ENCODE measurements at regions not wholly inside any gene's neighbourhood (a gene's known extent, or its start where the extent isn't known, plus 50 kb on each side); places are given as distances from the start of the nearest gene placed in this dataset.

DNA sequence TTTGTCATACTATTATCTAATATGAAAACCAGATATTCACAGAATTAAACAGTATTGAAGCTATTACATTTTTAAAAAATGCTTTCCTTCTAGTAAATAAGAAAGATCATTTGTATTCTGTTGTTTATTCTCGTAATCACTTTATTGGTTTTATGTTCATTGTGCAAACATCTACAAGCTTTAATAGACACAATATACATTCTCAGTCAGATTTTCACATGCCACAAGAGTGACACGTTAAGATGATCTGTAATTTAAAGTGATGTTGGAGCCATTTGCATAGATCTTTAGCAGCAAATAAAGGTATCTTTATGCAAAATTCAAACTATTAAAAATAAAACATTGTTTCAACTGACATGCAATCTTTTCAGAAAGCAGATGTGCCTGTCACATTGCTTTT, 469.9 kb downstream of the PCDH11X start:
- no peaks in the 10 kb centered on the region for H3K27me3 ChIP-seq (ENCODE audit: insufficient read depth)
- no peaks in the 10 kb centered on the region for H3K9me2 ChIP-seq (ENCODE audit: insufficient read depth)
- H3K4me1 Mint-ChIP-seq, result no peaks in the 10 kb centered on the region
- H3K4me3 Mint-ChIP-seq, result no peak overlapping the region
- H2AFZ ChIP-seq, result no peak overlapping the region
- ATAC-seq (no peak), DNase-seq (ENCODE audit: low spot score) (no peak)
- no peak overlapping the region for H3K4me2 ChIP-seq
- H3K9me3 Mint-ChIP-seq, result 0 out of 3 replicates have a peak, but pooled peaks cover 2% of the 10 kb centered on the region
- H3F3A ChIP-seq (replicated peaks; ENCODE audit: low read depth), result no peaks in the 10 kb centered on the region
- H4K20me1 ChIP-seq (replicated peaks; ENCODE audit: insufficient read depth), result no peaks in the 10 kb centered on the region
- TF ChIP-seq ZNF462 (CRISPR knock-in tag; IDR thresholded peaks at IDR 0.05), result no peak
- TF ChIP-seq CREB1 (CRISPR knock-in tag; IDR thresholded peaks at IDR 0.05; ENCODE audit: low read depth), result no peak
- H3K79me2 ChIP-seq (replicated peaks; ENCODE audit: insufficient read depth), result no peaks in the 10 kb centered on the region
- no peaks in the 10 kb centered on the region for H3K27me3 Mint-ChIP-seq (ENCODE audit: insufficient read depth, low read depth, poor library complexity)
- peaks cover 5% of the 10 kb centered on the region; the same call in 2 of the 3 replicates for H3K36me3 Mint-ChIP-seq (ENCODE audit: low read depth)
- H3K4me3 ChIP-seq, result no peak overlapping the region
- no peak overlapping the region for H3K27ac Mint-ChIP-seq
- no peaks in the 10 kb centered on the region for H3K36me3 ChIP-seq (ENCODE audit: insufficient read depth)
- no peaks in the 10 kb centered on the region for H3K4me1 ChIP-seq (ENCODE audit: insufficient read depth)
- H3K27ac ChIP-seq (ENCODE audit: low read depth), result no peak overlapping the region

DNA sequence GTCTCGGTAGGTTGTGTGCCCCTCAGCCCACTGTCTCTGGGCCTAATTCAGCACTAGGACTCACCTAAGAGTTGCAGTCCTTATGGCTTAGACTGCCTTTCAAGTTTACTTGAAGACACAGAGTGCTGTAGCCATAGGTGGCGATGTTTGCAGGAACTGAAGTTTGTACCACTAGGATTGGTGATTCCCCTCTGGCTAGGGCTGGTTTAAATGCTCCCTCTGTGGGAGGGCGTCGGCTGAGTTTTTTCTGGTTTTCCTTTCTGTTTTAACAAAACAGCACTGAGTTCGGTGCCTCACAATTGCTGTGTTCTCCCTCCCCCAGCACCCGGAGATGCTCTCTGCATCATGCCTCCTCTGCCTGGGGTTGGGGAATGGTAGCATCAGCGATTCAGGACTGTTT, 480.9 kb downstream of the PCDH11X start:
- H3K36me3 Mint-ChIP-seq (ENCODE audit: low read depth), result peaks cover 46% of the 10 kb centered on the region
- Histone ChIP-seq H3K27me3 (ENCODE audit: insufficient read depth) (no peaks in the 10 kb centered on the region), H3K4me2 (no peak overlapping the region), H3K27ac (ENCODE audit: low read depth) (no peak overlapping the region), H2AFZ (no peak overlapping the region), H3K79me2 (replicated peaks; ENCODE audit: insufficient read depth) (no peaks in the 10 kb centered on the region), H3K4me3 (no peak overlapping the region), H3K4me1 (ENCODE audit: insufficient read depth) (no peaks in the 10 kb centered on the region; the same call in 1 of the 2 replicates), H3K36me3 (ENCODE audit: insufficient read depth) (no peaks in the 10 kb centered on the region), H3K9me2 (ENCODE audit: insufficient read depth) (no peaks in the 10 kb centered on the region), H3F3A (replicated peaks; ENCODE audit: low read depth) (no peaks in the 10 kb centered on the region), H4K20me1 (replicated peaks; ENCODE audit: insufficient read depth) (no peaks in the 10 kb centered on the region)
- peak; percentile 61 for ATAC-seq
- peaks cover 2% of the 10 kb centered on the region for H3K27me3 Mint-ChIP-seq (ENCODE audit: insufficient read depth, low read depth, poor library complexity)
- no peak overlapping the region for H3K27ac Mint-ChIP-seq
- H3K4me1 Mint-ChIP-seq, result no peaks in the 10 kb centered on the region
- peak; percentile 67 for DNase-seq (ENCODE audit: low spot score)
- H3K4me3 Mint-ChIP-seq, result no peak overlapping the region
- peaks cover 35% of the 10 kb centered on the region for H3K9me3 Mint-ChIP-seq
- no peak for TF ChIP-seq ZNF114 (CRISPR knock-in tag; IDR thresholded peaks at IDR 0.05)
- TF ChIP-seq, protein P1, sequence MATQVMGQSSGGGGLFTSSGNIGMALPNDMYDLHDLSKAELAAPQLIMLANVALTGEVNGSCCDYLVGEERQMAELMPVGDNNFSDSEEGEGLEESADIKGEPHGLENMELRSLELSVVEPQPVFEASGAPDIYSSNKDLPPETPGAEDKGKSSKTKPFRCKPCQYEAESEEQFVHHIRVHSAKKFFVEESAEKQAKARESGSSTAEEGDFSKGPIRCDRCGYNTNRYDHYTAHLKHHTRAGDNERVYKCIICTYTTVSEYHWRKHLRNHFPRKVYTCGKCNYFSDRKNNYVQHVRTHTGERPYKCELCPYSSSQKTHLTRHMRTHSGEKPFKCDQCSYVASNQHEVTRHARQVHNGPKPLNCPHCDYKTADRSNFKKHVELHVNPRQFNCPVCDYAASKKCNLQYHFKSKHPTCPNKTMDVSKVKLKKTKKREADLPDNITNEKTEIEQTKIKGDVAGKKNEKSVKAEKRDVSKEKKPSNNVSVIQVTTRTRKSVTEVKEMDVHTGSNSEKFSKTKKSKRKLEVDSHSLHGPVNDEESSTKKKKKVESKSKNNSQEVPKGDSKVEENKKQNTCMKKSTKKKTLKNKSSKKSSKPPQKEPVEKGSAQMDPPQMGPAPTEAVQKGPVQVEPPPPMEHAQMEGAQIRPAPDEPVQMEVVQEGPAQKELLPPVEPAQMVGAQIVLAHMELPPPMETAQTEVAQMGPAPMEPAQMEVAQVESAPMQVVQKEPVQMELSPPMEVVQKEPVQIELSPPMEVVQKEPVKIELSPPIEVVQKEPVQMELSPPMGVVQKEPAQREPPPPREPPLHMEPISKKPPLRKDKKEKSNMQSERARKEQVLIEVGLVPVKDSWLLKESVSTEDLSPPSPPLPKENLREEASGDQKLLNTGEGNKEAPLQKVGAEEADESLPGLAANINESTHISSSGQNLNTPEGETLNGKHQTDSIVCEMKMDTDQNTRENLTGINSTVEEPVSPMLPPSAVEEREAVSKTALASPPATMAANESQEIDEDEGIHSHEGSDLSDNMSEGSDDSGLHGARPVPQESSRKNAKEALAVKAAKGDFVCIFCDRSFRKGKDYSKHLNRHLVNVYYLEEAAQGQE (IDR thresholded peaks at IDR 0.05; ENCODE audit: unreplicated experiment), result no peak
- TF ChIP-seq, protein P2, sequence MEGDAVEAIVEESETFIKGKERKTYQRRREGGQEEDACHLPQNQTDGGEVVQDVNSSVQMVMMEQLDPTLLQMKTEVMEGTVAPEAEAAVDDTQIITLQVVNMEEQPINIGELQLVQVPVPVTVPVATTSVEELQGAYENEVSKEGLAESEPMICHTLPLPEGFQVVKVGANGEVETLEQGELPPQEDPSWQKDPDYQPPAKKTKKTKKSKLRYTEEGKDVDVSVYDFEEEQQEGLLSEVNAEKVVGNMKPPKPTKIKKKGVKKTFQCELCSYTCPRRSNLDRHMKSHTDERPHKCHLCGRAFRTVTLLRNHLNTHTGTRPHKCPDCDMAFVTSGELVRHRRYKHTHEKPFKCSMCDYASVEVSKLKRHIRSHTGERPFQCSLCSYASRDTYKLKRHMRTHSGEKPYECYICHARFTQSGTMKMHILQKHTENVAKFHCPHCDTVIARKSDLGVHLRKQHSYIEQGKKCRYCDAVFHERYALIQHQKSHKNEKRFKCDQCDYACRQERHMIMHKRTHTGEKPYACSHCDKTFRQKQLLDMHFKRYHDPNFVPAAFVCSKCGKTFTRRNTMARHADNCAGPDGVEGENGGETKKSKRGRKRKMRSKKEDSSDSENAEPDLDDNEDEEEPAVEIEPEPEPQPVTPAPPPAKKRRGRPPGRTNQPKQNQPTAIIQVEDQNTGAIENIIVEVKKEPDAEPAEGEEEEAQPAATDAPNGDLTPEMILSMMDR (conservative IDR thresholded peaks at IDR 0.05; ENCODE audit: low read depth in 2 of 2), result peak; percentile 34 to 58; a peak in 3 of 4 replicates
